NCI-H446 (cell line): ENCODE measurements at regions not wholly inside any gene's neighbourhood (a gene's known extent, or its start where the extent isn't known, plus 50 kb on each side); places are given as distances from the start of the nearest gene placed in this dataset.

Source experiments
- DNase-seq, 2 experiments: peaks; one replicate each; lab custom pipeline; 2025; lab: John Stamatoyannopoulos, UW

DNA sequence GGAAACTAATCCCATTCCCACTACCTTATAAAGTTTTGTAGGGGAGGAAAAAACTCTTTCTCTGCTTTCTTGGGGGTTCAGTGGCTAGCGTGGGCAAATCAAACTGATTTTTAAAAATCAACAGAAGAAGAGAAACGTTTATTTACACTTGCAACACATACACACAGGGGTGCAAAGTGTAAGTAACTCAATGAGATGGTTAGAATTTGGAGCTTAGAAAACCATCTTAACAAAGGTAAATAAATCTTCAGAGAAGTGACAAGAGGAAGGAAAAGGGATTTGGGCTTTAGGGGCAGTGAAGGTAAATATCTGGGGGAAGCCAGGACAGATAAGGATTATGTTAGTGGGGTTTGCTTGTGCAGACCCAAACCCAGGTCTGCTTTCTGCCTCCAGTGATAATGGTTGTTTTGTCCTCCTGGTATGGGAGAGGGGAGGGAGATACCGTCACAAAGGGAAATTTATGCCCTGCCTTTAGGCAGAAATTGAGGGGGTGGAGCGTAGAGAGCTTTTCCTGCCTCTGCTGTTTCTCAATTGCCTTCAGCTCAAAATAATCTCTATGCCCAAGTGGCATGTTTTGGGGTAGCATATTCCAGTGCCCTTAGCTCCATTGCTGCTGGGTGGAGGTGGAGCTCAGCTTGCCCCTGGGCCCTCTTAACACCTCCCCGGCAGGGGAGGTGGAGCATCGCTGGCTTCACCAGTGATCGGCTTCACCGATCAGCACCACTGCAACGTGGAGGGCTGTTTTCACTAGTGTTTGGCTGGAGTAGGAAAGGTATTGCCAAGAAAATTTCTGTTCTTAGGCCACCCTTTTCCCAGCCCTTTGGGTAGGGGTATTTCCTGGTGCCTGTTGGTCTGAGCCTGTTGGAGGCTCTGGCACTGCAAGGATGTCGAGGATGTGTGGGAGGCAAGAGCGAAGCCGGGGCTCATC is 92.2 kb downstream of the TEX51 start:
- no peak for DNase-seq

DNA sequence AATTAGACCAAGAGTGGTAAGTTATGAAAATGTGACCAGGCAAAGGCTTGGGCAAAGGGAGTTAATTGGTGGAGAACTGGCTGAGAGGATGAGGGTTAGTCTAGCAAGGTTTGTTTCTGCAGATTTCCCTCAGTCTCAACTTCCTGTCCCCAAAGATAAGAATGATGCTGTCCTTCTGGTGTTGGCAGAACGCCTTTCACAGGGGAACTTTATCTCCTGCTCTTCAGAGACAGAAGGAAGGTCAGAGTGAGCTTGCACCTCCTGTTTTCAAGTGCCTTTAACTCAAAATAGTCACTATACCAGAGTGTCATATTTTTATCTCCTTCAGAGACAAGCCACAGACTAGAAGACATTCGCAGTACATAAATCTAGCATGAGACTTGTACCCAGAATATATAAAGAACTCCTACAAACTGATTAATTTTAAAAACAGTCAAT is 95.7 kb downstream of the TEX51 start:
- DNase-seq: no peak

DNA sequence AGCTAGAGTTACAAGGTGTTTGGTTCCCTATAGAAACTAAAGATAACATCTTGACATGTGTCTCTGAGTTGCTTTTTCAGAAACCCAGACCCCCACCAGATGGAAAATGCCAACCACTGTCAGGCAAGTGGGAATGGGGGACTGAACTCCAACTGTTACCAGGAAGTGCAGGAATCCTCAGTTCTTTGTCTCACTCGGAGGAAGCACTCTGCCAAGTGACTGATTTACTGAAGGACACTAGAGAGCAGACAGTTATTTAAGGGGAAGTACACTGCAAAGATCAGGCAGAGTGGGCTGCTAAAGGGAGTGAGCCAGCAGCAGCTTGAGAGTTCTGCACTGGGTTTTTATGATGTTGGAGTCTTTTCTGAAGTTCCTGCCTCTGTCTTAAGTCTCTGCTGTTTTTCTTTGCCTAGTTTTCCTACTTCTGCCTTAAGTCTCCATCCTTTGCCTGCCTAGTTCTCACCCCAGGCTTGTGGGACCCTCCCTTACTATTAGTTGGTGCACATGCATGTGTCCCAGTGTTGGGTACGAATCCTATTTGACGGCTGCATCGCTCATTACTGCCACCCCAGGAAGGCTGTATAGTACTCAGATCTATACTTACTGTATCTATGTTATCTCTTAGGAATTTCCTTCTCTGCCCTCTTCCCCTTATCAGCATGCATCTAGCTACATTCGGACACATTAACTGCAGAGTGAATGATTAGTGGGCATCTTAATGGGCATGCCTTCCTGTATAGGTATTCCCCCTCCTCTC is 97.1 kb downstream of the TEX51 start:
- no peak for DNase-seq

DNA sequence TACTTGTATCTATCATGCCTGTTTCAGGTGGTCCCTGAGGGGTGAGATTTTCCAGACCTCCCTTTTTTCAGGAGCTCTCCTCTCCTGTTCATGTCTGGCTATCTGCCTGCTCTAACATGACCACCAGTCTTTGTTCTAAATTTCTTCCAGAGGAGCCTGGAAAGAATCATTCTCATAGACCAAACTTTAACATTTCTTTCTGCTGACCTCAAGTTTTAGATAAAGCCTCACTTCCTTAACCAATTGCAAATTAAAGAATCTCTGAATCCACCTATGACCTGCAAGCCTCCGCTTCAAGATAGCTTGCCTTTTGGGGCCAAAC is 97.6 kb downstream of the TEX51 start:
- no peak for DNase-seq
